ENCODE measurements at regions not wholly inside any gene's neighbourhood (a gene's known extent, or its start where the extent isn't known, plus 50 kb on each side); places are given as distances from the start of the nearest gene placed in this dataset.

- no peak overlapping the region for H3K27ac ChIP-seq (ENCODE audit: insufficient read depth, low read length, poor library complexity, severe bottlenecking)
- peaks cover 0 to 8% (median 0%) of the 10 kb centered on the region in 7 donors for H3K9me3 Mint-ChIP-seq
- no peaks in the 10 kb centered on the region for H3K27me3 ChIP-seq (ENCODE audit: control insufficient read depth, insufficient read depth, low read length)
- no peak overlapping the region for H3K27ac Mint-ChIP-seq
- no peak overlapping the region for H3K4me3 ChIP-seq (ENCODE audit: low read depth, low read length)
- no peaks in the 10 kb centered on the region for H3K4me1 ChIP-seq (ENCODE audit: control insufficient read depth, insufficient read depth, low read length, poor library complexity, severe bottlenecking)
- H3K9me3 ChIP-seq (ENCODE audit: control insufficient read depth in 2 of 2, low read length in 2 of 2): no peaks in the 10 kb centered on the region
- no peaks in the 10 kb centered on the region for H3K36me3 ChIP-seq (ENCODE audit: control insufficient read depth, insufficient read depth, low read length)
- H3K27me3 Mint-ChIP-seq: no peaks in the 10 kb centered on the region
- H3K4me3 Mint-ChIP-seq: no peak overlapping the region
- H3K4me1 Mint-ChIP-seq: no peaks in the 10 kb centered on the region
- no peak for DNase-seq
- H3K36me3 Mint-ChIP-seq: no peaks in the 10 kb centered on the region
- no peak for ATAC-seq (ENCODE audit: low read depth in 2 of 2)
These were observed 135.2 kb upstream of the CYYR1 start for GRCh38 chr21:26708223-26708800.

- no peak overlapping the region for H3K4me3 Mint-ChIP-seq
- no peaks in the 10 kb centered on the region for H3K9me3 ChIP-seq (ENCODE audit: control insufficient read depth in 2 of 2, low read length in 2 of 2)
- H3K4me3 ChIP-seq (ENCODE audit: low read depth, low read length): no peak overlapping the region
- H3K27me3 Mint-ChIP-seq: no peaks in the 10 kb centered on the region
- H3K4me1 Mint-ChIP-seq: no peaks in the 10 kb centered on the region
- no peaks in the 10 kb centered on the region for H3K27me3 ChIP-seq (ENCODE audit: control insufficient read depth, insufficient read depth, low read length)
- H3K27ac ChIP-seq (ENCODE audit: insufficient read depth, low read length, poor library complexity, severe bottlenecking): no peak overlapping the region
- DNase-seq (no peak), ATAC-seq (ENCODE audit: low read depth in 2 of 2) (no peak)
- no peaks in the 10 kb centered on the region for H3K36me3 ChIP-seq (ENCODE audit: control insufficient read depth, insufficient read depth, low read length)
- no peaks in the 10 kb centered on the region for H3K36me3 Mint-ChIP-seq
- H3K4me1 ChIP-seq (ENCODE audit: control insufficient read depth, insufficient read depth, low read length, poor library complexity, severe bottlenecking): no peaks in the 10 kb centered on the region
- no peak overlapping the region for H3K27ac Mint-ChIP-seq
- peaks cover 0 to 8% (median 0%) of the 10 kb centered on the region in 7 donors for H3K9me3 Mint-ChIP-seq
These were observed 134.2 kb upstream of the CYYR1 start for GRCh38 chr21:26707246-26707645.

GRCh38 chr21:26698416-26698815, 125.3 kb upstream of the CYYR1 start:
- H3K27me3 Mint-ChIP-seq: peaks cover 5% of the 10 kb centered on the region

GRCh38 chr21:26691416-26691815, 118.3 kb upstream of the CYYR1 start:
- no peak overlapping the region for H3K4me3 ChIP-seq (ENCODE audit: low read depth, low read length)
- Mint-ChIP-seq H3K4me1 (peaks cover 0 to under 1% (median 0%) of the 10 kb centered on the region in 4 donors), H3K36me3 (no peaks in the 10 kb centered on the region), H3K27ac (no peak overlapping the region), H3K9me3 (peaks cover 0 to 10% (median 2%) of the 10 kb centered on the region in 7 donors), H3K4me3 (no peak overlapping the region), H3K27me3 (peaks cover 1% of the 10 kb centered on the region)
- no peaks in the 10 kb centered on the region for H3K27me3 ChIP-seq (ENCODE audit: control insufficient read depth, insufficient read depth, low read length)
- no peak overlapping the region for H3K27ac ChIP-seq (ENCODE audit: insufficient read depth, low read length, poor library complexity, severe bottlenecking)
- H3K4me1 ChIP-seq (ENCODE audit: control insufficient read depth, insufficient read depth, low read length, poor library complexity, severe bottlenecking): no peaks in the 10 kb centered on the region
- ATAC-seq (ENCODE audit: low read depth in 2 of 2) (no peak), DNase-seq (no peak)
- no peaks in the 10 kb centered on the region for H3K36me3 ChIP-seq (ENCODE audit: control insufficient read depth, insufficient read depth, low read length)
- peaks cover 0 to 3% of the 10 kb centered on the region in 2 experiments for H3K9me3 ChIP-seq (ENCODE audit: control insufficient read depth in 2 of 2, low read length in 2 of 2)

More at GRCh38 chr21:26698416-26698815, 125.3 kb upstream of the CYYR1 start:
- Mint-ChIP-seq H3K9me3 (peaks cover 0 to 6% (median 0%) of the 10 kb centered on the region in 7 donors), H3K4me1 (no peaks in the 10 kb centered on the region), H3K4me3 (no peak overlapping the region), H3K27ac (no peak overlapping the region), H3K36me3 (no peaks in the 10 kb centered on the region)
- Histone ChIP-seq H3K4me1 (ENCODE audit: control insufficient read depth, insufficient read depth, low read length, poor library complexity, severe bottlenecking) (no peaks in the 10 kb centered on the region), H3K27ac (ENCODE audit: insufficient read depth, low read length, poor library complexity, severe bottlenecking) (no peak overlapping the region), H3K27me3 (ENCODE audit: control insufficient read depth, insufficient read depth, low read length) (no peaks in the 10 kb centered on the region), H3K4me3 (ENCODE audit: low read depth, low read length) (no peak overlapping the region), H3K36me3 (ENCODE audit: control insufficient read depth, insufficient read depth, low read length) (no peaks in the 10 kb centered on the region), H3K9me3 (ENCODE audit: control insufficient read depth in 2 of 2, low read length in 2 of 2) (no peaks in the 10 kb centered on the region)
- no peak for ATAC-seq (ENCODE audit: low read depth in 2 of 2)
- DNase-seq: no peak

- H3K27ac ChIP-seq (ENCODE audit: insufficient read depth, low read length, poor library complexity, severe bottlenecking): no peak overlapping the region
- peaks cover 0 to 3% of the 10 kb centered on the region in 2 experiments for H3K9me3 ChIP-seq (ENCODE audit: control insufficient read depth in 2 of 2, low read length in 2 of 2)
- DNase-seq (no peak), ATAC-seq (ENCODE audit: low read depth in 2 of 2) (no peak)
- Mint-ChIP-seq H3K27ac (no peak overlapping the region), H3K9me3 (peaks cover 0 to 10% (median 4%) of the 10 kb centered on the region in 7 donors), H3K4me3 (no peak overlapping the region), H3K27me3 (no peaks in the 10 kb centered on the region), H3K4me1 (peaks cover 0 to 3% (median 0%) of the 10 kb centered on the region in 4 donors), H3K36me3 (no peaks in the 10 kb centered on the region)
- no peaks in the 10 kb centered on the region for H3K36me3 ChIP-seq (ENCODE audit: control insufficient read depth, insufficient read depth, low read length)
- no peaks in the 10 kb centered on the region for H3K27me3 ChIP-seq (ENCODE audit: control insufficient read depth, insufficient read depth, low read length)
- H3K4me3 ChIP-seq (ENCODE audit: low read depth, low read length): no peak overlapping the region
- no peaks in the 10 kb centered on the region for H3K4me1 ChIP-seq (ENCODE audit: control insufficient read depth, insufficient read depth, low read length, poor library complexity, severe bottlenecking)
These were observed 113.6 kb upstream of the CYYR1 start for GRCh38 chr21:26686705-26687104.

- H3K36me3 Mint-ChIP-seq: no peaks in the 10 kb centered on the region
- H3K27me3 ChIP-seq (ENCODE audit: control insufficient read depth, insufficient read depth, low read length): no peaks in the 10 kb centered on the region
- peak overlapping the region in 2 of 4 donors; percentile 7 for H3K4me3 Mint-ChIP-seq
- H3K4me1 Mint-ChIP-seq: peaks cover 0 to 3% (median 0%) of the 10 kb centered on the region in 4 donors
- no peaks in the 10 kb centered on the region for H3K27me3 Mint-ChIP-seq
- ATAC-seq (ENCODE audit: low read depth in 2 of 2) (peak; percentile 28 to 42), DNase-seq (peak in 2 of 3 donors; percentile 13 to 58)
- peak overlapping the region; percentile 37 for H3K4me3 ChIP-seq (ENCODE audit: low read depth, low read length)
- no peaks in the 10 kb centered on the region for H3K36me3 ChIP-seq (ENCODE audit: control insufficient read depth, insufficient read depth, low read length)
- no peak overlapping the region for H3K27ac ChIP-seq (ENCODE audit: insufficient read depth, low read length, poor library complexity, severe bottlenecking)
- H3K4me1 ChIP-seq (ENCODE audit: control insufficient read depth, insufficient read depth, low read length, poor library complexity, severe bottlenecking): no peaks in the 10 kb centered on the region
- no peak overlapping the region for H3K27ac Mint-ChIP-seq
- H3K9me3 Mint-ChIP-seq: peaks cover 0 to 10% (median 4%) of the 10 kb centered on the region in 7 donors
- H3K9me3 ChIP-seq (ENCODE audit: control insufficient read depth in 2 of 2, low read length in 2 of 2): peaks cover 0 to 3% of the 10 kb centered on the region in 2 experiments
These were observed 113.2 kb upstream of the CYYR1 start for GRCh38 chr21:26686278-26686677.

GRCh38 chr21:26684889-26685288, 111.8 kb upstream of the CYYR1 start:
- H3K27me3 ChIP-seq (ENCODE audit: control insufficient read depth, insufficient read depth, low read length): no peaks in the 10 kb centered on the region
- no peaks in the 10 kb centered on the region for H3K4me1 ChIP-seq (ENCODE audit: control insufficient read depth, insufficient read depth, low read length, poor library complexity, severe bottlenecking)
- no peak for ATAC-seq (ENCODE audit: low read depth in 2 of 2)
- no peak overlapping the region for H3K4me3 ChIP-seq (ENCODE audit: low read depth, low read length)
- Mint-ChIP-seq H3K36me3 (no peaks in the 10 kb centered on the region), H3K4me3 (no peak overlapping the region), H3K27ac (no peak overlapping the region), H3K9me3 (peaks cover 0 to 8% (median 3%) of the 10 kb centered on the region in 7 donors), H3K4me1 (peaks cover 0 to 3% (median 0%) of the 10 kb centered on the region in 4 donors), H3K27me3 (no peaks in the 10 kb centered on the region)
- no peak for DNase-seq
- H3K36me3 ChIP-seq (ENCODE audit: control insufficient read depth, insufficient read depth, low read length): no peaks in the 10 kb centered on the region
- H3K9me3 ChIP-seq (ENCODE audit: control insufficient read depth in 2 of 2, low read length in 2 of 2): peaks cover 0 to 2% of the 10 kb centered on the region in 2 experiments
- H3K27ac ChIP-seq (ENCODE audit: insufficient read depth, low read length, poor library complexity, severe bottlenecking): no peak overlapping the region

- ATAC-seq (ENCODE audit: low read depth in 2 of 2): no peak
- no peak overlapping the region for H3K27ac Mint-ChIP-seq
- Histone ChIP-seq H3K27ac (ENCODE audit: insufficient read depth, low read length, poor library complexity, severe bottlenecking) (no peak overlapping the region), H3K4me3 (ENCODE audit: low read depth, low read length) (no peak overlapping the region), H3K36me3 (ENCODE audit: control insufficient read depth, insufficient read depth, low read length) (no peaks in the 10 kb centered on the region), H3K4me1 (ENCODE audit: control insufficient read depth, insufficient read depth, low read length, poor library complexity, severe bottlenecking) (no peaks in the 10 kb centered on the region), H3K27me3 (ENCODE audit: control insufficient read depth, insufficient read depth, low read length) (no peaks in the 10 kb centered on the region), H3K9me3 (ENCODE audit: control insufficient read depth in 2 of 2, low read length in 2 of 2) (no peaks in the 10 kb centered on the region)
- H3K4me3 Mint-ChIP-seq: no peak overlapping the region
- H3K27me3 Mint-ChIP-seq: no peaks in the 10 kb centered on the region
- no peak for DNase-seq
- peaks cover 0 to 8% (median 3%) of the 10 kb centered on the region in 7 donors for H3K9me3 Mint-ChIP-seq
- peaks cover 0 to 3% (median 0%) of the 10 kb centered on the region in 4 donors for H3K4me1 Mint-ChIP-seq
- H3K36me3 Mint-ChIP-seq: no peaks in the 10 kb centered on the region
These were observed 110.9 kb upstream of the CYYR1 start for GRCh38 chr21:26683996-26684395.
